ENCODE measurements at regions not wholly inside any gene's neighbourhood (a gene's known extent, or its start where the extent isn't known, plus 50 kb on each side); places are given as distances from the start of the nearest gene placed in this dataset.

DNA sequence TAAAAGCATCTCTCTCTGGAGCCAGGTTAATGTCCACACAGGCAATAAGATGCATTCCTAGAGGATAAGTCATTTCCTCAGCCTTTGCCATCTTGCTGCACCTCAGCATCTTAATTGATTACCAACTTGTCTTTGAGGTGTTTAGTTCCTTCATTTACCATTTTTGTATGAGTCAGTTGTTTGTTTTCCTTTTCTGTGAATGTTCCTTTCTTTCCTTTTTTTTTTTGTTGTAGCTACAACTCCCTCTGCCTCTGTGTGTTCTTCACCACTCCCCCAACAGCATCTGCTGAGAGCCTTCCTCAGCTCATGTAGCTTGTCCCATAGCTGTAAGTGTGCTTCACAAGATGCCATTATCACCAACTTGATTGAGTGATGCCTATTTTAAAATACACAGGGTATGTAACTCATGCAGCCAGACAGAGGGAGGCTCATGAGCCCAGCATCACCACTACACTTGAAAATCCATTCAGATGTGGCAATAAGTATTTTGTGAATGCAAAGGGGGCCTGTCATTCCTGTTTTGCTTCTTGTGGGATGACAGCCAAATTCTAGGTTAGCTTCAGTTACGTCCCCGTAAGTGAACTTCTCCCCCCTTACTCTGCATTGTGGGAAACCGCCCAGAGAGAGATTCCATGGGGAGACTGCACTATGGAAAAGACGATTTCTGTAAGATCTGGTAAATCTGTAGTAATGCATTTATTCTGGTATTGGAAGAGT is 315.9 kb upstream of the ZEB2 start:
- peaks cover 4% of the 10 kb centered on the region for H3K4me1 Mint-ChIP-seq (ENCODE audit: low read depth)
- DNase-seq (ENCODE audit: low spot score): no peak
- no peaks in the 10 kb centered on the region for H3K27me3 Mint-ChIP-seq (ENCODE audit: low read depth)
- H3K27ac Mint-ChIP-seq (ENCODE audit: unreplicated experiment): no peak overlapping the region
- no peaks in the 10 kb centered on the region for H3K9me3 Mint-ChIP-seq (ENCODE audit: low read depth)
- TF ChIP-seq, protein P1, sequence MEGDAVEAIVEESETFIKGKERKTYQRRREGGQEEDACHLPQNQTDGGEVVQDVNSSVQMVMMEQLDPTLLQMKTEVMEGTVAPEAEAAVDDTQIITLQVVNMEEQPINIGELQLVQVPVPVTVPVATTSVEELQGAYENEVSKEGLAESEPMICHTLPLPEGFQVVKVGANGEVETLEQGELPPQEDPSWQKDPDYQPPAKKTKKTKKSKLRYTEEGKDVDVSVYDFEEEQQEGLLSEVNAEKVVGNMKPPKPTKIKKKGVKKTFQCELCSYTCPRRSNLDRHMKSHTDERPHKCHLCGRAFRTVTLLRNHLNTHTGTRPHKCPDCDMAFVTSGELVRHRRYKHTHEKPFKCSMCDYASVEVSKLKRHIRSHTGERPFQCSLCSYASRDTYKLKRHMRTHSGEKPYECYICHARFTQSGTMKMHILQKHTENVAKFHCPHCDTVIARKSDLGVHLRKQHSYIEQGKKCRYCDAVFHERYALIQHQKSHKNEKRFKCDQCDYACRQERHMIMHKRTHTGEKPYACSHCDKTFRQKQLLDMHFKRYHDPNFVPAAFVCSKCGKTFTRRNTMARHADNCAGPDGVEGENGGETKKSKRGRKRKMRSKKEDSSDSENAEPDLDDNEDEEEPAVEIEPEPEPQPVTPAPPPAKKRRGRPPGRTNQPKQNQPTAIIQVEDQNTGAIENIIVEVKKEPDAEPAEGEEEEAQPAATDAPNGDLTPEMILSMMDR (IDR thresholded peaks at IDR 0.05): no peak
- no peaks in the 10 kb centered on the region for H3K36me3 Mint-ChIP-seq (ENCODE audit: low read depth)
- H3K4me3 Mint-ChIP-seq (ENCODE audit: unreplicated experiment): no peak overlapping the region

DNA sequence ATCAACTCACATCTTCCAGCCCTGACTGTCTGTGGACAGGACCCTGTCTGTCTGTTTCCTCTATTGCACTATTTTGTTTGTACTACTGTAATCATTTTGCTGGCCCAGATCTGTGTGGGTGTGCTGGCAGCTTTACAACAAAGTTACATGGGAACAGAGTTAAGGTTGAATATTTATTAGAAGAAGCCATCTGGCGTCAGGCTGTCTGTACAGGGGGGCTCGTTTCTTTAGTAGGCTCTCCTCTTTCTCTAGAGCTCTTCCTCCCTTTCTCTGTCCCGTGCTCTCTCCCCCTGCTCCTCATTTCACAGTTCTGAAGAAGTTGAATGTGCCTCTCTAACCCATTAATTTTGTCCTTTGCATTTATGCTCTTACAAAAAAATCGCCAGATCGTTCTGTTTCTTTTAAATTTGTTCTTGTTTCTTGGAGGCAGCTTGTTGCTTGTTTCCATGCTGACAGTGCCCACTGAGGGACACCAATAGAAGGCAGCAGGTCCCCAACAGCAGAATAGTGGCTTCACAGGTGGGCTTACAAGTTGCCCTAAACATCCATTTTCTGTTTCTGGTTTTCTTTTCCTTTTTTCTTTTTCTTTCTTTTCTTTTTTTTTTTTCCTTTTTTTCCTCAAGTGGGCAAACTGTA is 315.2 kb upstream of the ZEB2 start:
- Mint-ChIP-seq H3K4me1 (ENCODE audit: low read depth) (peaks cover 10% of the 10 kb centered on the region), H3K4me3 (ENCODE audit: unreplicated experiment) (no peak overlapping the region), H3K9me3 (ENCODE audit: low read depth) (no peaks in the 10 kb centered on the region), H3K36me3 (ENCODE audit: low read depth) (no peaks in the 10 kb centered on the region), H3K27ac (ENCODE audit: unreplicated experiment) (no peak overlapping the region), H3K27me3 (ENCODE audit: low read depth) (no peaks in the 10 kb centered on the region)
- DNase-seq (ENCODE audit: low spot score): no peak
- TF ChIP-seq, protein P1 (IDR thresholded peaks at IDR 0.05): no peak

DNA sequence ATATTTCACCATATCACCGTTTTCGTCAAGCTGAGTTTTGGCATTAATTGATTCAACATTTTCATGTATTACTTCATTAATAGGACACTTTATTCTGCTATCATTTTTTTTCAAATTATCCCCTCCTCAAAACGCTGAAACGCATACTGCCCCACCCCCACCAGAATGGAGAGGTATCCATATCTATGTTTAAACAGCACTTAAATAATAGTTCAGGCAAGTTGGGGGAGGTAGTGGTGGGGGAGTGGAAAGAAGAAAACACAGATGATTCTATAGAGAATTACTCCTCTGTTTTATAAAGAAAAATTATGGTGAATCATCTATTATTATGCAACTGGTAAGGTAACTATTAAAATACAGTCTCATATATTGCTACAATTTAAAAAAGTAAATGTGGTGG is 314.4 kb upstream of the ZEB2 start:
- H3K27ac Mint-ChIP-seq (ENCODE audit: unreplicated experiment): no peak overlapping the region
- TF ChIP-seq, protein P1 (IDR thresholded peaks at IDR 0.05): no peak
- H3K9me3 Mint-ChIP-seq (ENCODE audit: low read depth): no peaks in the 10 kb centered on the region
- no peak for DNase-seq (ENCODE audit: low spot score)
- no peaks in the 10 kb centered on the region for H3K36me3 Mint-ChIP-seq (ENCODE audit: low read depth)
- no peaks in the 10 kb centered on the region for H3K27me3 Mint-ChIP-seq (ENCODE audit: low read depth)
- no peak overlapping the region for H3K4me3 Mint-ChIP-seq (ENCODE audit: unreplicated experiment)
- peaks cover 12% of the 10 kb centered on the region for H3K4me1 Mint-ChIP-seq (ENCODE audit: low read depth)

DNA sequence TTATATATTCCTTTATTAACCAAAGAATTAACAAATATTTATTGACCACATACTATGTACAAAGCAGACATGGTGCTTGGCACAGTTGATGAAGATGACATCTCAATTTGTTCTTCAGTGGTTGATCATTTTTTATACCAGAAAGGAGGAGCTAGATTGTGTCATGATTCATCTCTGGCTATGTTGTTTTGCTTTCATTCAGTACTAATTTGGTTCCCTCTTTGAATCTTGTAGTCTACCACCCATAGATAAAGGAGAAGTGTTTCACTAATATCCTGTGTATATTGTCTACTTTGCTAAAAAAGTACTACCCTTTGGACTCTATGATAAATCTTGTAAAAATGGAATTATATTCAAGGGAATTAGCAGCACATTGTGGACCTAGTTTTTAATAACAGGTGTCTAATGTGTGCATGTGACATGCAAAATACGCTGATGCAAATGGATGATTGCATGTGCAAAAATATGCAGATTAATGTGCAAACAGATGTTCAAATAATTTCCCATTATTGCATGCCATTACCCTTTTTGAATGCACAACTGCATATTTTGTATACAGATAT is 313.2 kb upstream of the ZEB2 start:
- H3K4me1 Mint-ChIP-seq (ENCODE audit: low read depth): peaks cover 12% of the 10 kb centered on the region
- no peak for DNase-seq (ENCODE audit: low spot score)
- TF ChIP-seq, protein P1 (IDR thresholded peaks at IDR 0.05): no peak
- H3K9me3 Mint-ChIP-seq (ENCODE audit: low read depth): no peaks in the 10 kb centered on the region
- H3K36me3 Mint-ChIP-seq (ENCODE audit: low read depth): no peaks in the 10 kb centered on the region
- H3K4me3 Mint-ChIP-seq (ENCODE audit: unreplicated experiment): no peak overlapping the region
- no peak overlapping the region for H3K27ac Mint-ChIP-seq (ENCODE audit: unreplicated experiment)
- H3K27me3 Mint-ChIP-seq (ENCODE audit: low read depth): no peaks in the 10 kb centered on the region

DNA sequence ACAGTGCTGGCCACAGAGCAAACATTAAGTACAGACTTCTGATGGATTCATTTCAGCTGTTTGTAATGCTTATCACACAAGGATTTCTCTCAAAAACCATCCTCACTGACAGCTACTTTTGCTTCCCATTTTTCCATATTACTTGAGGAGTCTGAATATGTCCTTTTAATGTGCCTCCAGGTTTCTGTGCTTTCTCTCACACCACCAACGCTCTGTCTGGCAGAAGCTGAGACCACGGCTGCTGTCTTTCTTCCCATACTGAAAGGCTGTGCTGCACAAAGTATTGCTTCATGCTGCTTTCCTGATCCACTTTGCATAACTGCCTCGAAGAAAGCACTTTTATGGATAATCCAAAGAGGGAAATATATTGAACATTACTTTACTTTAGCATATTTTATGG is 312.1 kb upstream of the ZEB2 start:
- TF ChIP-seq, protein P1 (IDR thresholded peaks at IDR 0.05): no peak
- Mint-ChIP-seq H3K36me3 (ENCODE audit: low read depth) (no peaks in the 10 kb centered on the region), H3K9me3 (ENCODE audit: low read depth) (no peaks in the 10 kb centered on the region), H3K27me3 (ENCODE audit: low read depth) (no peaks in the 10 kb centered on the region), H3K4me1 (ENCODE audit: low read depth) (peaks cover 12% of the 10 kb centered on the region), H3K27ac (ENCODE audit: unreplicated experiment) (no peak overlapping the region), H3K4me3 (ENCODE audit: unreplicated experiment) (no peak overlapping the region)
- no peak for DNase-seq (ENCODE audit: low spot score)
